Stromal cell of bone marrow (primary cell): ENCODE measurements at regions not wholly inside any gene's neighbourhood (a gene's known extent, or its start where the extent isn't known, plus 50 kb on each side); places are given as distances from the start of the nearest gene placed in this dataset.
"Not testable (repeated sequence)": the region's sequence is repeated elsewhere in the genome, so short reads cannot be mapped to it uniquely, and the experiment has no call there.

Experiments
- DNase-seq: peaks from one replicate; pipeline ENCODE4 v3.0.0-alpha.2; 2012; ENCODE audit warnings: low read depth

GRCh38 chr4:64216741-64217140 is 192.5 kb downstream of the TECRL start:
- no peak for DNase-seq

DNA sequence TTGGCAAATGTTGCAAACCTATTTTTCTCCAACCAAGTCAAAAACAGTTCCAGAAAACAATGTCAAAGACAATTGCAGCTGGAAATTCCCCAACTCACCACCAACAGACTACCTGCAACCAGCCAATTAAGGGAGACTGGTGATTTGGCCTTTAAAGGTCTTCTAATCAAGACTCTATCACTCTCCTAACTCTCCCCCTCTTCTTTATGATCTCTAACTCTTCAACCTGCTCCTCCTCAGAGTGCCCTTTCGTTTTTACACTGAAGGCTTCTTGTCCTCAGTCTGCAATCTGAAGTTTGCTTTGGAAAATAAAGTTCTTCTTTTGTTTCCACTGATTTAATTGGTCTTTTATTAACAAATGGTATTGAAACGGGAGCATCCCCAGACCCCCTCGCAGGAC is 203.9 kb downstream of the TECRL start:
- DNase-seq = no peak

DNA sequence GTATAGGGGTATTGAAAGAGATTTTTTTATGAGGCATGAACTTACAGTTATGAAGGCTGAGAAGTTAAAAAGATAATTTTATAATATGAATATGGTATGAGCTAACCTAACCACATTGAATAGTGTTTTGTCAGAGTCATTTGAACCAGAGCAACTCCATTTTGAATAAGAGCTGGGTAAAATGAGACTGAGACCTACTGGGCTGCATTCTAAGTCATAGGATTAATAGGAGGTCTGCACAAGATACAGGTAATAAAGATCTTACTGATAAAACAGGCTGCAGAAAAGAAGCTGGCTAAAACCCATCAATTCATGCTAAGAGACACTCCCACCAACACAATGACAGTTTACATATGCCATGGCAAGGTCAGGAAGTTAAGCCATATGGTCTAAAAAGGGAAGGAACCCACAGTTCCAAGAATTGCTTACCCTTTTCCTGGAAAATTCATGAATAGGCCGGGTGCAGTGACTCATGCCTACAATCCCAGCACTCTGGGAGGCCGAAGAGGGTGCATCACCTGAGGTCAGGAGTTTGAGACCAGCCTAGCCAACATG is 209.2 kb downstream of the TECRL start:
- DNase-seq = no peak

GRCh38 chr4:64195582-64195981 is 213.7 kb downstream of the TECRL start:
- no peak for DNase-seq

GRCh38 chr4:64192731-64193412 is 216.4 kb downstream of the TECRL start:
- DNase-seq = no peak

- DNase-seq = no peak
Observed at GRCh38 chr4:64174247-64174882, 234.9 kb downstream of the TECRL start.

GRCh38 chr4:64166365-64166764 is 242.9 kb downstream of the TECRL start:
- DNase-seq = no peak

DNA sequence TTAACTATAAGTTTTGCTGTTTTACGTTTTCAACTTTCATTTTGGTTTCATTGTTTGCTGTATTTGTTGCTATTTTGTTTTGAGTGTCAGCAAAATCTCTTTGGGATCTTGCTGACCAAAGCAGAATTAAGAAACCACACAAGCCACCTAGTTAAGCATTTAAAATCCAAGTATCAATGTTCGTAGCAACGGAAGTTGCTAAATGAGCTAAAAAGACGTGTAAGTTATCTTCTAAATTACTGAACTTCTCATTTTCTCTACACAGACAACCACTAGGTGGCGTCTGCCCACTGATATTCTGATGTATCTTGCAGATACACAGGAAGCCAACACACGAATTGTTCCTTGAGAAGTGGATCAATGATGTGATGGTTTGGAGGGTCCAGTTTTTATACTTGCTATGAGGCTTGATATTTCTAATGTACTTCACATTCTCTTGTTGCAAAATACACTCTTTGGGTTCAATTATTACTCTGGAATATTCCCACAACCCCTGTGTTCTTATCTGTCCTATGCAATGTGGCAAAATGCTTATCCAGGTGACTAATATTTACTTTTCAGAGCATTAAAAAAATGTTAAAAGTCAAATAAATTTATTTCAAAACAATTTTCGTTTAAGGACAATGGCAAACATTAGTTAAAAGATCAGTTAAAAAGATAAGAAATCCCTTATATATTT is 250.5 kb downstream of the TECRL start:
- DNase-seq = peak; percentile 29

DNA sequence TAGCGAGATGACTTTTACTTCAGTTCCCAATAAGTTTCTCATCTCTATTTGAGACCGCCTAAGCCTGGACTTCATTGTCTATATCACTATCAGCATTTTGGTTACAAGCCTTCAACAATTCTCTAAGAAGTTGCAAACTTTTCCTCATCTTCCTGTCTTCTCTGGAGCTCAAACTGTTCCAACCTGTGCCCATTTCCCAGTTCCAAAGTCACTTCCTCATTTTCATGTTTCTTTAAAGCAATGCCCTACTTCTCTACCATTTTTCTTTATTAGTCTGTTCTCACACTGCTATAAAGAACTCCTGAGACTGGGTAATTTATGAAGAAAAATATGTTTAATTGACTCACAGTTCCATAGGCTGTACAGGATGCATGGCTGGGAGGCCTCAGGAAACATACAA is 251.9 kb downstream of the TECRL start:
- no peak for DNase-seq

GRCh38 chr4:64156253-64156652 is 253.0 kb downstream of the TECRL start:
- no peak for DNase-seq

DNA sequence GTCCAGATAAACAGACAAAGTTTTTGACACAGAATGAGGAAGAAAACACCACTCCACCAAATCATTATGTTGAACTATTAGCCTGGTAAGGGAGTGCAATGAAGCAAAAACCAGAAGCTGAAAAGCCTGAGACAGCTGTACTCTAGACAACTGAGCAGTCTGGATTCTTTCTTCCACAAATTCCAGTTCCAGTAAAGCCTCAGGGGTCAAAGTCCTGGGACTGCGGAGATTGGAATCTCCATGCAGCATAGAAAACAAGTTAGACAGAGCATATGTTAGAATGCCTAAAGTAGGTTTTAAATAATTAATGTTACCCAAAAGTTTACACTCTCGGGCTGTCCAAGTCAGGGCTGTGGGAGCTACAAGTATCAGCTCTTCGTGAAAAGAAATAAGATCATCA is 263.2 kb downstream of the TECRL start:
- no peak for DNase-seq

DNA sequence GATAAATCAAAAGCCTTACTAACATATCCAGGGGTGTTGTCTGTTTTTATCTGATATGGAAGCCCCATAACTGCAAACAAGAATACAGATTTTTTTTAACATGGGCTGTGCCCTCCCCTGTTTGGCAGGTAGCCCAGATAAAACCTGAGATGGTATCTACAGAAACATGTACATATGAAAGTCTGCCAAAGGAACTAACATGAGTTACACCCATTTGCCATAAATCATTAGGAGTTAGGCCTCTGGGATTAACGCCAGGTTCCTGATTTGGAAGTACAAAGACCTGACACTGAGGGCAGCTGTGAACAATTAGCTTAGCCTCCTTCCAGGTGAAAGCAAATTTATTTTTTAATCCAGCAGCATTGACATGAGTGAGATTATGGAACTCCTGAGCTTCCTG is 264.3 kb downstream of the TECRL start:
- DNase-seq = no peak

GRCh38 chr4:64130907-64131306 is 278.3 kb downstream of the TECRL start:
- DNase-seq = no peak

DNA sequence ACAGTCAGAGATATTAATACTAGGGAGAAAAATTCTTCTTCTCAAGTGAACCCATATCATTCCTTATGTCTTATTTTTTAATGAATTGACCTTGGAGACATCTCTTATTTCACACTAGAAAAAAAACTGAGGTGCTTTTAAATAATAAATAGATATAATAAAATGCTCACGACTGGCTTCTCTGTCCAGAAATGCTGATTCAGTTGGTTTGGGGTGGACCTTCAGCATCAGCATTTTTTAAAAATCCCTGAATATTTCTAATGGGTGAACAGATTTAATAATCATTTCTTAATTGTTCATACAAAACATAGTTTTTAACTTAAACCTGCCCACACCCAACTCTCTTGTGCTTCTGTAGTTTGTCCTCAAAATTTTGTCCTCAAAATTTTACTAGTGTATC is 283.9 kb downstream of the TECRL start:
- no peak for DNase-seq

- DNase-seq = no peak
Observed at GRCh38 chr4:64121803-64122202, 287.4 kb downstream of the TECRL start.

- DNase-seq = no peak
Observed at GRCh38 chr4:64105903-64106302, 303.3 kb downstream of the TECRL start.

GRCh38 chr4:64095398-64095797 is 313.9 kb downstream of the TECRL start:
- no peak for DNase-seq

DNA sequence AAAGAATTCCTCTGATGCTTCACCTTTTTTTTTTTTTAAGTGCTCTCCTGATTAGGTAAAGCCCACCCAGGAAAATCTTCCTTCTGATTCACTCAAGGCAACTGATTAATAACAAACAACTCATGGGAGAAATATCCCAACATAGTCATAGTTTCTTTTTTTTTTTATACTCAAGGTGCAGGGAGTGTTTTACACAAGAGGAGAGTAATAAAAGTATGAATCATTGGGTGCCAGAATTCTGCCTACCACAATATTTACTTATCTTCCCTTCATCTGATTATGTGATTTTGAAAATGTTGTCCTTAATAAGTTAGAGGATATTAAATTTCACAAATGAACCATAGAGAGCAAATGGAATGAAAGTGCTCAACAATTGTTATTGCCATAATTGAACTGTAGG is 329.9 kb downstream of the TECRL start:
- DNase-seq = no peak

DNA sequence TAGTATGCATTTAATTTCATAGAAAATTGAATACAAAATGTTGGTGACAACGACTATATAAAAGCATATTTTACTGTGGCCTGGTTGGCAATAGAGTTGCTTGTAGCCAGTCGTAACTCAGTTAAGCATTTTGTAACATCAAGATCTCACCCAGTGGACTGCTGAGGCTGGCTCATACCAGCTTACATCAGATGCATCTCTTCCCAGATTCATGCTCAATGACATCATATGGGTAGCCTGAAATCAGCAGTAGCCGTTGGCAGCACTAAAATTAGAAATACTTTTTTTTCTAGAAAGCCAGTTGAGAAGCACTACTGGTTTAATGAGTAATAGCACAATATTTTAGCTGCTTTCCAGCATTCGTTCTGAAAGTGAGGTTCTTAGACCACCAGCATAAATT is 341.2 kb downstream of the TECRL start:
- DNase-seq = no peak

GRCh38 chr4:64062991-64063390 is 346.3 kb downstream of the TECRL start:
- no peak for DNase-seq

- not testable (repeated sequence) for DNase-seq
Observed at GRCh38 chr4:64037033-64037432, 372.2 kb downstream of the TECRL start.

- DNase-seq = no peak
Observed at GRCh38 chr4:64022560-64022959, 386.7 kb downstream of the TECRL start.

GRCh38 chr4:64016893-64017292 is 392.4 kb downstream of the TECRL start:
- DNase-seq = no peak
